ENCODE measurements at regions not wholly inside any gene's neighbourhood (a gene's known extent, or its start where the extent isn't known, plus 50 kb on each side); places are given as distances from the start of the nearest gene placed in this dataset.

DNA sequence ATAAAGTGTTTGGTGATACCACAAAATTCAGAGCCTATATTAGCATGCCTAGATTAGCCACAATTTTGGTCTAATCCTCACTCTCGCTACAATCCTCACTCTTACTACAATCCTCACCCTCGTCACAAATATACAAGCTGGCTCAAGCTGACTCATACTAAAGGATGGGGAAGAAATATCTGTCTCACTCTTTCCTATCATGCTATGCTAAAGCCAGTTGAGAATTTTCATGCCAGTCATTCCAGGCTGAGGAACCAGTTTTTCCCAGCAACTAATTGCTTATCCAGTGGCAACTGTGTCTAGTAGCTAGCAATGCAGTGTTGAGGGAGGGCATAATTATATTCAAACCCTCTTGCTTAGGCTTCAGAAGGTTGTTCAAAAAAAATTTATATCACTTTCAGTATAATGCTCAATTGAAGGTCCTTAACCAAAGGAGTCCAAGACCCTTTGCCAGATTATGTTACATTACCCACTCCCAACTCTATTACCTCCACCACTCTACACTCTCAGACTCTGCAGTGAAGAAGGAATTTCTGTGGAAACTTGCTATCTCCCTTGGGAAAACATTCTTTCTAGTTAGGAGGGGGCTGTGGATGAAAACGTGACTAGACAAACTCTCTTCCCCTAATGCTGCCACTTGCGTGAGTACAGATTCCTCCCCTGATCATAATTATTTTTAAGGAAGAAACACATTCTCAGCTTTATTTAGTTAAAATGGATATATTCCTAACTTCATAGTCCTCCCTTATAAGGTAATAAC, 810.3 kb upstream of the ACO1 start:
- H3K4me3 ChIP-seq (ENCODE audit: low read depth, low read length): no peak overlapping the region
- TF ChIP-seq, protein P1, sequence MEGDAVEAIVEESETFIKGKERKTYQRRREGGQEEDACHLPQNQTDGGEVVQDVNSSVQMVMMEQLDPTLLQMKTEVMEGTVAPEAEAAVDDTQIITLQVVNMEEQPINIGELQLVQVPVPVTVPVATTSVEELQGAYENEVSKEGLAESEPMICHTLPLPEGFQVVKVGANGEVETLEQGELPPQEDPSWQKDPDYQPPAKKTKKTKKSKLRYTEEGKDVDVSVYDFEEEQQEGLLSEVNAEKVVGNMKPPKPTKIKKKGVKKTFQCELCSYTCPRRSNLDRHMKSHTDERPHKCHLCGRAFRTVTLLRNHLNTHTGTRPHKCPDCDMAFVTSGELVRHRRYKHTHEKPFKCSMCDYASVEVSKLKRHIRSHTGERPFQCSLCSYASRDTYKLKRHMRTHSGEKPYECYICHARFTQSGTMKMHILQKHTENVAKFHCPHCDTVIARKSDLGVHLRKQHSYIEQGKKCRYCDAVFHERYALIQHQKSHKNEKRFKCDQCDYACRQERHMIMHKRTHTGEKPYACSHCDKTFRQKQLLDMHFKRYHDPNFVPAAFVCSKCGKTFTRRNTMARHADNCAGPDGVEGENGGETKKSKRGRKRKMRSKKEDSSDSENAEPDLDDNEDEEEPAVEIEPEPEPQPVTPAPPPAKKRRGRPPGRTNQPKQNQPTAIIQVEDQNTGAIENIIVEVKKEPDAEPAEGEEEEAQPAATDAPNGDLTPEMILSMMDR (IDR thresholded peaks at IDR 0.05; ENCODE audit: low read depth, low read length): no peak

DNA sequence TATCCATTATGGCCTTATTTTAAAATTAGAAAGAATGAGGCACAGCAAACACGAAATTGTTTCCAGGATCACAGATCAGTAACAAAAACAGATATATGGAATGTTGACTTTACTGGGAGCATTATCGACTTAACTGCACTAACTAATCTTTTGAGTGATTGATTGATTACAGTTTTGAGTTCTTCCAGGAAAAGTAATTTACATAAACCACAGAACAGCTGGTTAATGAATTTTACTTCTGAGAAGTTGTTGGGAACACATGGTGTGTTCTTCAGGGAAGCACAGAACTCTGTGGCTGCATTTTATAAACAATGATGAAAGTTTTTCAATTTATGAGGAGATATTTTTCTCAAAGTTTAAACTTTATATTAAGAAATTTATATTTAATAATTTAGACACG, 802.4 kb upstream of the ACO1 start:
- no peak overlapping the region for H3K4me3 ChIP-seq (ENCODE audit: low read depth, low read length)
- TF ChIP-seq, protein P1 (IDR thresholded peaks at IDR 0.05; ENCODE audit: low read depth, low read length): no peak

DNA sequence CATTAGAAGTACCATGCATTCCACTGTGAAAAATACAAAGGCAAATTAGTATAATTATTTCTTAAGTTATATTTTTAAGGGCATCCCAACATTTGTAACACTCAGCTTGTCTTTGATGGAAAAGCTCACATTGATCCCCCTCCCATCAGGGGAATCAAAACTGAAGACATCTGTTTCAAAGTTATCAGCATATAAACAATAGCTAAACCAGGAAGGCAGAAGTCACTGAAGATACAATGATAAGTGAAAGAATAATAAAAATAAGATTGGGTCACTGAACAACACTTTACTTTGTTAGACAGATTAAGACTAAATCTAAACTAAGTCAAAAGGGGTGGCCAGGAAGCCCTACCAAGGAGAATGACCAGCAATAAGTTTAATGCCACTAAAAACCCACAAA, 801.9 kb upstream of the ACO1 start:
- TF ChIP-seq, protein P1 (IDR thresholded peaks at IDR 0.05; ENCODE audit: low read depth, low read length): no peak

DNA sequence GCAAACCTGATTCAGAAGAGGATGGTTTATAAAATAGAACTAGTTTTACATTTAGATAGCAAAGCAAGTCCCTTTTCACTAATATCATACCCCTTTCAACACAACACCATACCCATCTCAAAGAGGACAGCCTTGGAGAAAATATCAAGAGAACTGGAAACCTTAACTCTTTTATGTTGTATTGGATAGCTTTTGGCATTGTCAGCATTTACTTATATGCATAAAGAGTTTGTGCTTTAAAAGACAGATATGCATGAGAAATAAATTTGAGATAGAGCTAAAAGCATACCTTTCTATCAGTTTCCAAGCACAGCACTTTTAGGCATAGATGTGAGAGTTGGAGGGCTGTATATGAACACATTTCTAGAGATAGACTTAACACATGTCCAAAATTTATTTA, 799.3 kb upstream of the ACO1 start:
- H3K4me3 ChIP-seq (ENCODE audit: low read depth, low read length): no peak overlapping the region
- TF ChIP-seq, protein P1 (IDR thresholded peaks at IDR 0.05; ENCODE audit: low read depth, low read length): no peak

More for the DNA sequence above, 801.9 kb upstream of the ACO1 start:
- H3K4me3 ChIP-seq (ENCODE audit: low read depth, low read length): no peak overlapping the region

DNA sequence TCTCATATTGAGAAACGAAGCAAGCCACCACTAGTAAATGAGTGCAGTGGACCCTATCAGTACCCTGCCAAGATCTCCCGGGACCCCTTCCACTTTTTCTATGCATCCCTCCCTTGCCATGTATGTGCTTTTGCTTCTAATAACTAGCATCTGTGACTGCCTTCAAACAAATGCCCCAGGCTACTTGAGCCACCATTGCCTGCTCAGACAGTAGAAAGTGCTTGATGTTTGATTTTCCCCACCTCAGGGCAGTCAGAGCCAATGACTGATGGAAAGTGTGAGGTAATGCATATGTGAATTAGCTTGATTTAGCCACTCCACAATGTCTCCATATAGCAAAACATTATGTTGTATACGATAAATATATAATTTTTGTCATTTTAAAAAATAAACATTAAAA, 797.3 kb upstream of the ACO1 start:
- TF ChIP-seq, protein P1 (IDR thresholded peaks at IDR 0.05; ENCODE audit: low read depth, low read length): no peak
- no peak overlapping the region for H3K4me3 ChIP-seq (ENCODE audit: low read depth, low read length)

DNA sequence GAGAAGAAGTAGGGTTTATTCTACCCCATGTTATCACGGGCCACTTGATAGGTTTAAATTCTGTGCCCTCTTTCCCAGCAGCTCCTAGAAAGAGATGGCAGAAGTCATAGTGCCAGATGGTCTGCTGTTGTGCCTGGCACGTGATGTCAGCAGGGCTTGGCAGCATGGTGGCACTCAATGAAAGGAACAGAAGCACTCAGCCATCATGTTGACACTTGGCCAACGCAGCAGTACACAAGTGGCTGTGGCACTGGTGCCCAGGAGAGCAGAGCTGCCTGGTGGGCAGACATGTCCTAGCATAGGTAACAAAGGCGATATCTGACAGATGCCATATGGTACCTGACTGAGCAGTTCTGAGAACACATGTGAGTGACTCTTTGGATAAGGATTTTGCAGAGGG, 796.4 kb upstream of the ACO1 start:
- H3K4me3 ChIP-seq (ENCODE audit: low read depth, low read length): no peak overlapping the region
- TF ChIP-seq, protein P1 (IDR thresholded peaks at IDR 0.05; ENCODE audit: low read depth, low read length): no peak

DNA sequence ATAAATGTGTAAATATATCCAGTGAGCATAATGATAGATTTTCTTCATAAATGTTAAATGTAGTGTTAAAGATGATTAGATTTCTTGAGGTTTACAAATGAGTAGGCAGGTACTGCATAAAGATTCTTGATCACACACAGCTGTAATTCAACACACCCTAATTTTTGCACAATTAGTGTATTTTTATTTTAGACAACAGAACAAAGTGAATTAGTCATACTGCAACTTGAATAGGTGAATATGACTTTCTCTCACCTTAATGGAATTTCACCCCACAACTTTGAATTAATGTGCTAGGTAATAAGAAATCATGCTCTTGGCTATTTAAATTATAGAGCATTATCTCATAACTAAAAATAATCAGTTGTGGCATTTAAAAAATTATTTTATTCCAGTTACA, 795.7 kb upstream of the ACO1 start:
- TF ChIP-seq, protein P1 (IDR thresholded peaks at IDR 0.05; ENCODE audit: low read depth, low read length): no peak
- no peak overlapping the region for H3K4me3 ChIP-seq (ENCODE audit: low read depth, low read length)

All from WI38 (cell line).